ENCODE measurements at regions not wholly inside any gene's neighbourhood (a gene's known extent, or its start where the extent isn't known, plus 50 kb on each side); places are given as distances from the start of the nearest gene placed in this dataset.

DNA sequence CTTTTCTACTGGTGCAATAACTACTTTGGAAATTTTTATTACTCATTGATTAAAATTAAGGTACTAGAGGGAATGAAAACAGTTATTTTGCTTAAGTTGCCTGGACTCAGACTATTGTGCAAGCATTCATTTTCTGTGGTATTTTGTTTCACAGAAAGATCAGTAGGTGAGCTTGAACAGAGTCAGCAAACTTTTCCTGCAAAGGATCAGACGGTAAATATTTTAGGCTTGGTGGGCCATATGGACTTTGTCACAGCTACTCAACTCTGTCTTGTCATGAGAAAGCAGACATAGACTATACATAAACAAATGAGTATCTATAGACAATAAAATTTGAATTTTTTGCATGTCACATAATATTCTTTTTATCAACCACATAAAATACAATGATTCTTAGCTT lies 1036.4 kb downstream of the NR2F1-AS1 start:
- TF ChIP-seq, protein P1, sequence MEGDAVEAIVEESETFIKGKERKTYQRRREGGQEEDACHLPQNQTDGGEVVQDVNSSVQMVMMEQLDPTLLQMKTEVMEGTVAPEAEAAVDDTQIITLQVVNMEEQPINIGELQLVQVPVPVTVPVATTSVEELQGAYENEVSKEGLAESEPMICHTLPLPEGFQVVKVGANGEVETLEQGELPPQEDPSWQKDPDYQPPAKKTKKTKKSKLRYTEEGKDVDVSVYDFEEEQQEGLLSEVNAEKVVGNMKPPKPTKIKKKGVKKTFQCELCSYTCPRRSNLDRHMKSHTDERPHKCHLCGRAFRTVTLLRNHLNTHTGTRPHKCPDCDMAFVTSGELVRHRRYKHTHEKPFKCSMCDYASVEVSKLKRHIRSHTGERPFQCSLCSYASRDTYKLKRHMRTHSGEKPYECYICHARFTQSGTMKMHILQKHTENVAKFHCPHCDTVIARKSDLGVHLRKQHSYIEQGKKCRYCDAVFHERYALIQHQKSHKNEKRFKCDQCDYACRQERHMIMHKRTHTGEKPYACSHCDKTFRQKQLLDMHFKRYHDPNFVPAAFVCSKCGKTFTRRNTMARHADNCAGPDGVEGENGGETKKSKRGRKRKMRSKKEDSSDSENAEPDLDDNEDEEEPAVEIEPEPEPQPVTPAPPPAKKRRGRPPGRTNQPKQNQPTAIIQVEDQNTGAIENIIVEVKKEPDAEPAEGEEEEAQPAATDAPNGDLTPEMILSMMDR (conservative IDR thresholded peaks at IDR 0.05; ENCODE audit: low read length), result no peak
- TF ChIP-seq EZH2phosphoT487 (IDR thresholded peaks at IDR 0.05; ENCODE audit: borderline replicate concordance, low read depth, low read length), result no peak

Data from OCI-LY7 (cell line).